ENCODE measurements at regions not wholly inside any gene's neighbourhood (a gene's known extent, or its start where the extent isn't known, plus 50 kb on each side); places are given as distances from the start of the nearest gene placed in this dataset.

DNA sequence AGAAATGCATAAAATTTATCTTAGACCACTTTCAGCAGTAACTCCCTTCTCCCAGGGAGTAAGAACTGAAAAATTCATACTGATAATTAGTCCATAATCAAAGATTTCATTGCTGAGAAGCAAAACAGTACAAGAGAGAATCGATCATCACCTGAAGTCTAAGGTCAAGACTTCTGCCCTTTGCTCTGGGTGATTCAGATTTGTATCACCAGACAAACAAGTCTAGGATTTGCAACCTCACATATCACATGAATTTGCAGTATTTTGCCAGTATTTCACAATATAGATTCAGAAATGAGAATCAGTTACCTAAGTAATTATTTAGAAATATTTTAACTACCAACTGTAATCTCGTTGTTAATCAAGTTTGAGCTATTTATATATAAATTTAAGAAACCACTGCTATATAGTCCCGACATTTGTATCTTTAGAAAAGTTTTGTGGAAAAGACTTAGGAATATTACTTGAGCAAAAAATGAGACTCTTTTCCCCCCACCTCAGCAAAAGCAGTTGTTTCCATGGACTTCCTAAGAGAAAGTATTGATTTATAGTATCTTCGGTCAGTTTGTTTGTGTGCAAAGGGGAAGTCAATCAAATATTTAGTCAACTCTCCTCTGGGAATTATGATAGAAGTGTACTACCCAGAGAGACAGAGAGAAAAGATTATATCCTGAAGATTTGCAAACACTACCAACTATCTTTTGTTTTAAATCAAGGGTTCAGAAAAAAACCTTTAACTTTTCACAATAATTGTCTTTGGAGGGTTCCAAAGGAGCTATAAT is 840.1 kb downstream of the TRHDE start:
- Histone ChIP-seq H2BK20ac (ENCODE audit: low read depth, low read length, poor library complexity, severe bottlenecking) (no peak overlapping the region), H2BK120ac (ENCODE audit: low read depth, low read length, poor library complexity, severe bottlenecking) (no peak overlapping the region), H3K23ac (ENCODE audit: insufficient read length, low read depth, low read length) (no peak overlapping the region), H3K14ac (ENCODE audit: insufficient read depth, low read length) (no peak overlapping the region), H4K8ac (replicated peaks; ENCODE audit: insufficient read length, low read depth, low read length) (no peak overlapping the region), H3K9ac (ENCODE audit: extremely low read depth, insufficient read length, low read length) (no peak overlapping the region), H3K27ac (ENCODE audit: insufficient read length, low read depth, low read length) (no peak overlapping the region), H2BK15ac (ENCODE audit: low read depth, low read length) (no peak overlapping the region), H3K9me3 (ENCODE audit: control insufficient read depth, low read depth, low read length) (no peaks in the 10 kb centered on the region), H2BK12ac (ENCODE audit: insufficient read length, low read depth, low read length) (no peak overlapping the region), H4K20me1 (ENCODE audit: control insufficient read depth, insufficient read depth, insufficient read length) (no peaks in the 10 kb centered on the region), H2AFZ (ENCODE audit: low read length) (no peak overlapping the region), H3K56ac (ENCODE audit: insufficient read length, low read depth, low read length) (no peak overlapping the region), H3K23me2 (ENCODE audit: insufficient read length, low read depth, low read length, poor library complexity, severe bottlenecking) (no peaks in the 10 kb centered on the region), H4K5ac (ENCODE audit: insufficient read length, low read depth, low read length) (no peak overlapping the region), H3K4ac (ENCODE audit: low read depth, low read length) (no peak overlapping the region), H3K4me2 (ENCODE audit: insufficient read depth, insufficient read length, low read length) (no peak overlapping the region), H3K79me2 (ENCODE audit: insufficient read depth, low read length) (no peaks in the 10 kb centered on the region), H2BK5ac (ENCODE audit: insufficient read length, low read length) (no peak overlapping the region), H2AK5ac (ENCODE audit: insufficient read length, low read length) (no peak overlapping the region), H3K79me1 (ENCODE audit: insufficient read depth, low read depth, low read length, poor library complexity, severe bottlenecking) (no peaks in the 10 kb centered on the region), H3K27me3 (ENCODE audit: insufficient read depth, low read length) (no peaks in the 10 kb centered on the region), H4K91ac (ENCODE audit: insufficient read length, low read depth, low read length) (no peak overlapping the region), H3K4me1 (ENCODE audit: insufficient read depth, low read length) (no peaks in the 10 kb centered on the region), H3K18ac (ENCODE audit: insufficient read length, low read depth, low read length) (no peak overlapping the region), H3T11ph (ENCODE audit: low read length) (no peak overlapping the region)
- DNase-seq: no peak
- H3K36me3 Mint-ChIP-seq (ENCODE audit: insufficient read depth in 1 of 3, low read depth in 3 of 3): no peaks in the 10 kb centered on the region
- TF ChIP-seq, protein P1, sequence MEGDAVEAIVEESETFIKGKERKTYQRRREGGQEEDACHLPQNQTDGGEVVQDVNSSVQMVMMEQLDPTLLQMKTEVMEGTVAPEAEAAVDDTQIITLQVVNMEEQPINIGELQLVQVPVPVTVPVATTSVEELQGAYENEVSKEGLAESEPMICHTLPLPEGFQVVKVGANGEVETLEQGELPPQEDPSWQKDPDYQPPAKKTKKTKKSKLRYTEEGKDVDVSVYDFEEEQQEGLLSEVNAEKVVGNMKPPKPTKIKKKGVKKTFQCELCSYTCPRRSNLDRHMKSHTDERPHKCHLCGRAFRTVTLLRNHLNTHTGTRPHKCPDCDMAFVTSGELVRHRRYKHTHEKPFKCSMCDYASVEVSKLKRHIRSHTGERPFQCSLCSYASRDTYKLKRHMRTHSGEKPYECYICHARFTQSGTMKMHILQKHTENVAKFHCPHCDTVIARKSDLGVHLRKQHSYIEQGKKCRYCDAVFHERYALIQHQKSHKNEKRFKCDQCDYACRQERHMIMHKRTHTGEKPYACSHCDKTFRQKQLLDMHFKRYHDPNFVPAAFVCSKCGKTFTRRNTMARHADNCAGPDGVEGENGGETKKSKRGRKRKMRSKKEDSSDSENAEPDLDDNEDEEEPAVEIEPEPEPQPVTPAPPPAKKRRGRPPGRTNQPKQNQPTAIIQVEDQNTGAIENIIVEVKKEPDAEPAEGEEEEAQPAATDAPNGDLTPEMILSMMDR (conservative IDR thresholded peaks at IDR 0.05): no peak
- no peaks in the 10 kb centered on the region for H3K4me1 Mint-ChIP-seq
- no peaks in the 10 kb centered on the region for H3K27me3 Mint-ChIP-seq (ENCODE audit: low read depth)
- no peak overlapping the region for H3K27ac Mint-ChIP-seq
- no CpG with 5 or more reads among the region's 4 CpGs for WGBS (ENCODE audit: extremely low coverage, insufficient read length, low lambda C conversion rate)
- no peaks in the 10 kb centered on the region for H3K9me3 Mint-ChIP-seq
- H3K4me3 Mint-ChIP-seq: no peak overlapping the region

Measured in H9 (cell line).